GM13976 (cell line): ENCODE measurements at regions not wholly inside any gene's neighbourhood (a gene's known extent, or its start where the extent isn't known, plus 50 kb on each side); places are given as distances from the start of the nearest gene placed in this dataset.

Experiments used
- DNase-seq: peaks from one replicate; pipeline ENCODE4 v3.0.0; 2012; ENCODE audit warnings: low spot score
- in situ Hi-C: fragments of 300-500 bp; cut with MboI; formaldehyde crosslinking; loops from one replicate; pipeline ENCODE4 v1.12.0; 2022; ENCODE audit warnings: low sequenced_read_pairs, mixed read lengths, inconsistent platforms; ENCODE audit not compliant: unreplicated experiment
- TF ChIP-seq, protein P1 (sequence below): IDR thresholded peaks from 2 replicates; pipeline ENCODE4 v1.5.1; 2012; ENCODE audit warnings: borderline replicate concordance, mild to moderate bottlenecking; ENCODE audit not compliant: insufficient read depth; ENCODE audit errors: extremely low read depth, missing control alignments, control extremely low read depth

GRCh38 chr3:177358091-177358976 lies 161.1 kb upstream of the TBL1XR1 start:
- peak; percentile 66 for DNase-seq
- TF ChIP-seq, protein P1, sequence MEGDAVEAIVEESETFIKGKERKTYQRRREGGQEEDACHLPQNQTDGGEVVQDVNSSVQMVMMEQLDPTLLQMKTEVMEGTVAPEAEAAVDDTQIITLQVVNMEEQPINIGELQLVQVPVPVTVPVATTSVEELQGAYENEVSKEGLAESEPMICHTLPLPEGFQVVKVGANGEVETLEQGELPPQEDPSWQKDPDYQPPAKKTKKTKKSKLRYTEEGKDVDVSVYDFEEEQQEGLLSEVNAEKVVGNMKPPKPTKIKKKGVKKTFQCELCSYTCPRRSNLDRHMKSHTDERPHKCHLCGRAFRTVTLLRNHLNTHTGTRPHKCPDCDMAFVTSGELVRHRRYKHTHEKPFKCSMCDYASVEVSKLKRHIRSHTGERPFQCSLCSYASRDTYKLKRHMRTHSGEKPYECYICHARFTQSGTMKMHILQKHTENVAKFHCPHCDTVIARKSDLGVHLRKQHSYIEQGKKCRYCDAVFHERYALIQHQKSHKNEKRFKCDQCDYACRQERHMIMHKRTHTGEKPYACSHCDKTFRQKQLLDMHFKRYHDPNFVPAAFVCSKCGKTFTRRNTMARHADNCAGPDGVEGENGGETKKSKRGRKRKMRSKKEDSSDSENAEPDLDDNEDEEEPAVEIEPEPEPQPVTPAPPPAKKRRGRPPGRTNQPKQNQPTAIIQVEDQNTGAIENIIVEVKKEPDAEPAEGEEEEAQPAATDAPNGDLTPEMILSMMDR, result no peak
- in situ Hi-C loops, result loop anchor here (10.0 kb wide), 1 partner anchor 164 kb away; the partner anchor contains the start of gene TBL1XR1

- TF ChIP-seq, protein P1, result no peak
- in situ Hi-C loops, result loop anchor here (10.0 kb wide), 1 partner anchor 164 kb away; the partner anchor contains the start of gene TBL1XR1
- peak; percentile 49 for DNase-seq
Observed at GRCh38 chr3:177358977-177359592, 161.8 kb upstream of the TBL1XR1 start.

- DNase-seq, result peak; percentile 91
Observed at GRCh38 chr3:177359593-177360357, 162.5 kb upstream of the TBL1XR1 start.

DNA sequence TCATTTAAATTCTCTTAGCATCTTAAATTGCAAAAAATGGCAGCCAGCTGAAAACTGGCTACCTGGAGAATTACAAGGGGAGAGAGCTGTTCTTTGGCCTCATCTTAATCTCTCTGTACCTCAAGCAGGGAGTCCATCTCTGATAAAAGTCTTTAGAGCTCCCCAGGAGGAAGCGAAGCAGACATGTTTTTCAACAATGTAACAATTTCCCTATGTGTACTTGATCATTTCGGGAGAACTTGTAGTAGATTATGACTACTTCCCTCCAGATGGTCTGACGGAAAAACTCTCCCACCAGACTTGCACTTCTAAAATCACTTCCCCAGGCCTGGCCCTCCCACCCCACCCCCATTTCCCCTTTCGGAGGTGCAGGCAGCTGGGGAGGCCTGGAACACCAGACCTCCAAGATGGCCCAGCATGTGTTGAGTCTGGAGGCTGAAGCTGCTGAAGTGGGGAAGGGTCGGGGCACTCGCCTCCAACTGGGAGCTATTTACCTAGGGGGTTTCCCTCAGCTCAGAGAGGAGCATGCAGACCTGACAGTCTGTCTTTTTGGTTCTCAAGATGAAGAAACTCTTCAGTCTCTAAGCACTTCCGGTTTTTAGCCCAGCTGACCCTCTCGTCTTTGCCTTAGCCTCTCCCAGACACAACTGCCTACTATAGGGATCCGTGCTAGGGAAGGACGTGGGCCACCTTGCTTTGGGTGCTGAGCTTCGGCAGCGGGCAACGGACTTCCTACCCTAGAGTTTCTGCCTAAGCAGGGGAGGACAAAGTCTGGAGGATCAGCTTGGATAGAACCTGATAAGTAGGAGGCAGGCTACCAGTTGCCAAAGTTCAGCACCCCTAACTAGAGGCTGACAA lies 164.0 kb upstream of the TBL1XR1 start:
- DNase-seq, result peak; percentile 36
- in situ Hi-C loops, result no loop called here

More at GRCh38 chr3:177359593-177360357, 162.5 kb upstream of the TBL1XR1 start:
- in situ Hi-C loops, result loop anchor here (10.0 kb wide), 1 partner anchor 165 kb away; the partner anchor contains the start of gene TBL1XR1
- TF ChIP-seq, protein P1, result peak; percentile 19

GRCh38 chr3:177362626-177363025 lies 165.3 kb upstream of the TBL1XR1 start:
- in situ Hi-C loops, result no loop called here
- DNase-seq, result no peak
- TF ChIP-seq, protein P1, result no peak

More for the DNA sequence above, 164.0 kb upstream of the TBL1XR1 start:
- TF ChIP-seq, protein P1, result no peak
